ENCODE measurements at regions not wholly inside any gene's neighbourhood (a gene's known extent, or its start where the extent isn't known, plus 50 kb on each side); places are given as distances from the start of the nearest gene placed in this dataset.

- H3K9ac ChIP-seq (ENCODE audit: low read length) = no peak overlapping the region
- H3K9me3 Mint-ChIP-seq (ENCODE audit: insufficient read depth) = no peaks in the 10 kb centered on the region
- ChIA-PET CTCF (no interaction called here), POLR2A (no interaction called here)
- ATAC-seq (ENCODE audit: low read depth) = no peak
- no peaks in the 10 kb centered on the region for H3K36me3 ChIP-seq (replicated peaks in 1 of 2; ENCODE audit: control extremely low read depth in 1 of 2, control insufficient read depth in 1 of 2, extremely low read depth in 1 of 2, insufficient read depth in 2 of 2, low read length in 1 of 2)
- no peak overlapping the region for H3K4me3 ChIP-seq (ENCODE audit: control extremely low read depth in 1 of 5, extremely low read depth in 1 of 5, insufficient read depth in 1 of 5, low read depth in 2 of 5, low read length in 4 of 5)
- H3K27ac Mint-ChIP-seq = no peak overlapping the region
- H3K9me3 ChIP-seq (ENCODE audit: control extremely low read depth in 1 of 3, control insufficient read depth in 2 of 3, insufficient read depth in 1 of 3, low read length in 2 of 3) = peaks cover 0 to 6% (median 0%) of the 10 kb centered on the region in 3 donors
- no peak overlapping the region for H3K4me3 Mint-ChIP-seq
- intact Hi-C loops (cut with micrococcal nuclease) = no loop called here
- no peak overlapping the region for H3K4me2 ChIP-seq (replicated peaks; ENCODE audit: low read depth, low read length, poor library complexity, severe bottlenecking)
- H2AFZ ChIP-seq (ENCODE audit: insufficient read depth, low read depth, low read length, poor library complexity, severe bottlenecking) = no peak overlapping the region
- H3K4me1 Mint-ChIP-seq = no peaks in the 10 kb centered on the region
- H3K4me1 ChIP-seq (ENCODE audit: control insufficient read depth in 2 of 2, insufficient read depth in 2 of 2, low read length in 2 of 2) = no peaks in the 10 kb centered on the region
- H3K27me3 ChIP-seq (replicated peaks in 1 of 4; ENCODE audit: control extremely low read depth in 1 of 4, control insufficient read depth in 3 of 4, insufficient read depth in 4 of 4, low read length in 3 of 4) = no peaks in the 10 kb centered on the region
- no peak for DNase-seq
- H3K27me3 Mint-ChIP-seq = peaks cover 6% of the 10 kb centered on the region
- no peaks in the 10 kb centered on the region for H4K20me1 ChIP-seq (ENCODE audit: control insufficient read depth, insufficient read depth, low read length, poor library complexity, severe bottlenecking)
- no peak overlapping the region for H3K27ac ChIP-seq (ENCODE audit: low read length in 2 of 2)
- TF ChIP-seq EZH2 (IDR thresholded peaks at IDR 0.05; ENCODE audit: borderline replicate concordance, insufficient read depth, low read depth, low read length, poor library complexity, severe bottlenecking) = no peak
- TF ChIP-seq CTCF (IDR thresholded peaks at IDR 0.05) = no peak
- 97% methylated on average over 6 of the region's 6 CpGs for WGBS (ENCODE audit: insufficient coverage)
- H3K79me2 ChIP-seq (ENCODE audit: control insufficient read depth, insufficient read depth, low read length) = no peaks in the 10 kb centered on the region
These were observed 210.4 kb upstream of the B3GAT1 start for GRCh38 chr11:134622458-134622857.

- intact Hi-C loops (cut with micrococcal nuclease) = no loop called here
- H3K79me2 ChIP-seq (ENCODE audit: control insufficient read depth, insufficient read depth, low read length) = no peaks in the 10 kb centered on the region
- Mint-ChIP-seq H3K9me3 (ENCODE audit: insufficient read depth) (no peaks in the 10 kb centered on the region), H3K27ac (no peak overlapping the region), H3K27me3 (peaks cover 6% of the 10 kb centered on the region), H3K4me3 (no peak overlapping the region), H3K4me1 (no peaks in the 10 kb centered on the region)
- H3K4me2 ChIP-seq (replicated peaks; ENCODE audit: low read depth, low read length, poor library complexity, severe bottlenecking) = no peak overlapping the region
- no peaks in the 10 kb centered on the region for H4K20me1 ChIP-seq (ENCODE audit: control insufficient read depth, insufficient read depth, low read length, poor library complexity, severe bottlenecking)
- ChIA-PET POLR2A (no interaction called here), CTCF (no interaction called here)
- ATAC-seq (ENCODE audit: low read depth) = no peak
- no peaks in the 10 kb centered on the region for H3K27me3 ChIP-seq (replicated peaks in 1 of 4; ENCODE audit: control extremely low read depth in 1 of 4, control insufficient read depth in 3 of 4, insufficient read depth in 4 of 4, low read length in 3 of 4)
- no peak overlapping the region for H3K27ac ChIP-seq (ENCODE audit: low read length in 2 of 2)
- no peak for DNase-seq
- peaks cover 0 to 13% (median 0%) of the 10 kb centered on the region in 3 donors for H3K9me3 ChIP-seq (ENCODE audit: control extremely low read depth in 1 of 3, control insufficient read depth in 2 of 3, insufficient read depth in 1 of 3, low read length in 2 of 3)
- no peak overlapping the region for H2AFZ ChIP-seq (ENCODE audit: insufficient read depth, low read depth, low read length, poor library complexity, severe bottlenecking)
- 90% methylated on average over 8 of the region's 9 CpGs for WGBS (ENCODE audit: insufficient coverage)
- H3K9ac ChIP-seq (ENCODE audit: low read length) = no peak overlapping the region
- H3K4me1 ChIP-seq (ENCODE audit: control insufficient read depth in 2 of 2, insufficient read depth in 2 of 2, low read length in 2 of 2) = no peaks in the 10 kb centered on the region
- TF ChIP-seq CTCF (IDR thresholded peaks at IDR 0.05) (no peak), EZH2 (IDR thresholded peaks at IDR 0.05; ENCODE audit: borderline replicate concordance, insufficient read depth, low read depth, low read length, poor library complexity, severe bottlenecking) (no peak)
- H3K36me3 ChIP-seq (replicated peaks in 1 of 2; ENCODE audit: control extremely low read depth in 1 of 2, control insufficient read depth in 1 of 2, extremely low read depth in 1 of 2, insufficient read depth in 2 of 2, low read length in 1 of 2) = no peaks in the 10 kb centered on the region
- no peak overlapping the region for H3K4me3 ChIP-seq (ENCODE audit: control extremely low read depth in 1 of 5, extremely low read depth in 1 of 5, insufficient read depth in 1 of 5, low read depth in 2 of 5, low read length in 4 of 5)
These were observed 205.3 kb upstream of the B3GAT1 start for GRCh38 chr11:134617360-134617759.
